ENCODE measurements at regions not wholly inside any gene's neighbourhood (a gene's known extent, or its start where the extent isn't known, plus 50 kb on each side); places are given as distances from the start of the nearest gene placed in this dataset.

DNA sequence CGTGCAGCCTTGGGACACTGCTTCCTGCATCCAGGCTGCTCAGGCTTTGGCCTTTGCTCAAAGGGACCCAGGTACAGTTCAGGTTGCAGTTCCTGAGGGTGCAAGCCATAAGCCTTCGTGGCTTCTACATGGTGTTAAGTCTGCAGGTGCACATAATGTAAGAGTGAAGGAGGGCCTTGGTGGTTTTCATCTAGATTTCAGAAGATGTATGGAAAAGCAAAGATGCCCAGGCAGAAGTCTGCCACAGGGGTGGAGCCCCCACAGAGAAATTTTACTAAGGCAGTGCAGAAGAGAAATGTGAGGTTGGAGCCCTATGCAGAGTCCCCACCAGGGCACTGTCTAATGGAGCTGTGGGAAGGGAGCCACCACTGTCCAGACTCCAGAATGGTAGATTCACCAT lies 200.9 kb downstream of the ICE1 start:
- TF ChIP-seq, protein P1, sequence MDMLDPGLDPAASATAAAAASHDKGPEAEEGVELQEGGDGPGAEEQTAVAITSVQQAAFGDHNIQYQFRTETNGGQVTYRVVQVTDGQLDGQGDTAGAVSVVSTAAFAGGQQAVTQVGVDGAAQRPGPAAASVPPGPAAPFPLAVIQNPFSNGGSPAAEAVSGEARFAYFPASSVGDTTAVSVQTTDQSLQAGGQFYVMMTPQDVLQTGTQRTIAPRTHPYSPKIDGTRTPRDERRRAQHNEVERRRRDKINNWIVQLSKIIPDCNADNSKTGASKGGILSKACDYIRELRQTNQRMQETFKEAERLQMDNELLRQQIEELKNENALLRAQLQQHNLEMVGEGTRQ (IDR thresholded peaks at IDR 0.05; ENCODE audit: low read length) = no peak
- TF ChIP-seq SP4 (IDR thresholded peaks at IDR 0.05; ENCODE audit: low read length) (no peak), CREB1 (IDR thresholded peaks at IDR 0.05) (no peak), CBX5 (IDR thresholded peaks at IDR 0.05; ENCODE audit: low read depth, low read length) (no peak), E2F6 (IDR thresholded peaks at IDR 0.05) (no peak), EP300 (IDR thresholded peaks at IDR 0.05; ENCODE audit: borderline replicate concordance in 1 of 2, low read depth in 2 of 2, low read length in 2 of 2) (no peak), GABPA (IDR thresholded peaks at IDR 0.05; ENCODE audit: borderline replicate concordance, insufficient read depth, low read length) (no peak), CTCF (IDR thresholded peaks at IDR 0.05; ENCODE audit: control extremely low read depth in 1 of 3, insufficient read depth in 1 of 3, low read depth in 1 of 3, low read length in 3 of 3) (no peak), SP1 (IDR thresholded peaks at IDR 0.05; ENCODE audit: low read depth, low read length) (no peak), CEBPB (IDR thresholded peaks at IDR 0.05; ENCODE audit: low read depth, low read length) (no peak)

All from H1 (cell line).